ENCODE measurements at regions not wholly inside any gene's neighbourhood (a gene's known extent, or its start where the extent isn't known, plus 50 kb on each side); places are given as distances from the start of the nearest gene placed in this dataset.

- no peaks in the 10 kb centered on the region for H4K20me1 ChIP-seq (replicated peaks; ENCODE audit: control insufficient read depth, extremely low read depth, insufficient read depth, low read length)
- no TSS peak for BruUV-seq (replicated peaks)
- no peak overlapping the region for H3K9ac ChIP-seq (replicated peaks; ENCODE audit: extremely low read depth, insufficient read depth, low read length)
- no peak for DNase-seq (ENCODE audit: low read depth, low spot score)
- H3K9me3 ChIP-seq (replicated peaks; ENCODE audit: control insufficient read depth, insufficient read depth, low read length) = no peaks in the 10 kb centered on the region
- TF ChIP-seq GATA2 (IDR thresholded peaks at IDR 0.05; ENCODE audit: insufficient read depth, insufficient read length, low read depth, low read length) = no peak
- no peak for TF ChIP-seq CTCF (IDR thresholded peaks at IDR 0.05; ENCODE audit: extremely low read depth in 1 of 2, insufficient read depth in 1 of 2, low read depth in 1 of 2, low read length in 2 of 2)
- no peak for TF ChIP-seq POLR2AphosphoS5 (IDR thresholded peaks at IDR 0.05; ENCODE audit: insufficient read depth, low read depth, low read length)
- TF ChIP-seq POLR2A (IDR thresholded peaks at IDR 0.05; ENCODE audit: low read depth, low read length) = no peak
- no peak for TF ChIP-seq FOS (IDR thresholded peaks at IDR 0.05; ENCODE audit: borderline replicate concordance, insufficient read depth, low read length)
- no peak for TF ChIP-seq MYC (IDR thresholded peaks at IDR 0.05; ENCODE audit: low read depth, low read length)
- no peak for TF ChIP-seq JUN (IDR thresholded peaks at IDR 0.05; ENCODE audit: borderline replicate concordance, insufficient read depth, insufficient read length, low read depth)
- TF ChIP-seq MAX (IDR thresholded peaks at IDR 0.05; ENCODE audit: insufficient read depth, insufficient read length) = no peak
- no peak for TF ChIP-seq EZH2 (IDR thresholded peaks at IDR 0.05; ENCODE audit: borderline replicate concordance, low read depth, low read length, severe bottlenecking)
- H3K36me3 ChIP-seq (ENCODE audit: control insufficient read depth in 2 of 2, extremely low read depth in 1 of 2, insufficient read depth in 2 of 2, low read length in 2 of 2) = no peaks in the 10 kb centered on the region
- intact Hi-C loops (cut with micrococcal nuclease) (no loop called here), dilution Hi-C loops (cut with MboI; ENCODE audit: extremely low pct_ligation_motif_present, low sequenced_read_pairs) (no loop called here)
- no peaks in the 10 kb centered on the region for H3K27me3 ChIP-seq (ENCODE audit: control insufficient read depth in 2 of 2, insufficient read depth in 2 of 2, low read length in 2 of 2)
- no peak overlapping the region for H3K4me2 ChIP-seq (ENCODE audit: insufficient read depth, low read length)
- FAIRE-seq = no peak
- H3K9me1 ChIP-seq (replicated peaks; ENCODE audit: control insufficient read depth, extremely low read depth, insufficient read depth, low read length) = no peaks in the 10 kb centered on the region
- H3K4me3 ChIP-seq (replicated peaks in 1 of 3; ENCODE audit: insufficient read depth in 1 of 3, low read depth in 1 of 3, low read length in 3 of 3) = no peak overlapping the region
- no peak overlapping the region for H2AFZ ChIP-seq (ENCODE audit: low read depth, low read length)
- H3K4me1 ChIP-seq (ENCODE audit: control insufficient read depth, extremely low read depth, insufficient read depth, low read length) = no peaks in the 10 kb centered on the region
- H3K79me2 ChIP-seq (ENCODE audit: control insufficient read depth, insufficient read depth, low read length) = no peaks in the 10 kb centered on the region
- ChIA-PET CTCF (interaction anchor here (1.3 to 1.6 kb wide), 2 partner anchors 16 to 172 kb away, joined by 4 read pairs; no protein-coding TSS in a partner anchor), POLR2A (no interaction called here)
- H3K27ac ChIP-seq (ENCODE audit: insufficient read depth, low read depth, low read length) = no peak overlapping the region
These were observed 53.3 kb upstream of the NCOA3 start for GRCh38 chr20:47448429-47448828.

Measured in endothelial cell of umbilical vein (primary cell).